NCI-H748 treated with DMSO at 0.1 percent for 48 hours (cell line): ENCODE measurements at regions not wholly inside any gene's neighbourhood (a gene's known extent, or its start where the extent isn't known, plus 50 kb on each side); places are given as distances from the start of the nearest gene placed in this dataset.

Experiments used
- DNase-seq: peaks from one replicate; lab custom pipeline; 2025; lab: John Stamatoyannopoulos, UW

DNA sequence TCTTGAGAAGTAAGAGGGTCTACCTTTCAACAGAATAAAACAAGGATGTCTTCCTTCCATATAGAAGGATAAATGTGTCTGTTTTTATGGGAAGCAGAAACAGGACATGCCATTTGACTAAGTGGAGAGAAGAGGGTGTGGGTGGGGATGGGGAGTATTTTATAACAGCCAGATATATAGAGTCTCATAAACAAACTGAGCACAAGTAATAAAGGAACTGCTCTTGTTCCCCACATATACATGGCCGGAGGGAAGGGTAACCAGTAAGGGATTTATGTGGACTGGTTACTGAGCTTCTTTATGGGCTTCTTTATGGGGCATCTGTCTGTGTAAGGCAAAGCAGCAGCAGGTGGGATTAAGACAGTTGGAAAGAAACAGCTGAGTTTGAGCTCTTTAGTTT, 558.1 kb downstream of the REEP3 start:
- DNase-seq, result no peak

DNA sequence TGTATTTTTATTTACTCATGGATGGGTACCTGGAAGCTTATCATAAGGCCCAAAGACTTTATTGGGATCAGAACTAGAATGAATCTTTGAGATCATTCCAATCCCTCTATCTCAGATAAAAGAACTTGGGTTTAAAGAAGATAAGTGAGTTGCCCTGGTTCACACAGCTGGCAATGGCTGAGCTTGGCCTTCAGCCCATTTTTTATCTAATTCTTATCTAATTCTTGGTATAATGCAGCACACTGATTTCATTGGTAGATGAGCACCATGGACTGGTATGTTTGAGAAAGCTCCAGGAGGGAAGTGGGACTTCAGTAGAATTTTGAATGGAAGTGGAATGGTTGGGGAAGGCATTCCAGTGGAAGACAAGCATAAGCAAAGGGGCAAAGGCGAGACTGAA, 558.9 kb downstream of the REEP3 start:
- no peak for DNase-seq

DNA sequence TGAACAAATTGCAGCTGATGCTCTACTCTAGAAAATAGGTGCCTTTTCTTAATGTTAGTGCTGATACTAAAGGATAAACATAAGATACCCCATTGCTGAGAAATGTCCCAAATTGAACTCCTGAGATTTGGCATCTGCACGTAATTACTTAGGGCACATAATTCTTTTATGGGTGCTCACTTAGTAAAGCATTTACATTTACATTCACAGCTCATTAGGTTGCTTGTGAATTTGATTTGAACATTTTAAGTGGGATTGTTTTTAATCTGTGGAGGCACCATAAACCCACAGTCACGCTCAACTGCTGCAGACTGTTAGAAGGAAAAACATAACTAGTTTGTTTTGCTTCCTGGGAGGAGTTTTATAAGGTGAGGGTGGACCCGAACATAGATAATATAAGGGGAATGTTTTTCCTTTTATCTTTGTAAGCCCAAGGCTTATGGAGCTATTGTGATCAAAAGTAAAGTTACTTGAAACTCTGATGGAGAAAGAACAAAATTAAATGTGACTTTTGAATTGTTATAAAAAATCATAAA, 560.8 kb downstream of the REEP3 start:
- no peak for DNase-seq

DNA sequence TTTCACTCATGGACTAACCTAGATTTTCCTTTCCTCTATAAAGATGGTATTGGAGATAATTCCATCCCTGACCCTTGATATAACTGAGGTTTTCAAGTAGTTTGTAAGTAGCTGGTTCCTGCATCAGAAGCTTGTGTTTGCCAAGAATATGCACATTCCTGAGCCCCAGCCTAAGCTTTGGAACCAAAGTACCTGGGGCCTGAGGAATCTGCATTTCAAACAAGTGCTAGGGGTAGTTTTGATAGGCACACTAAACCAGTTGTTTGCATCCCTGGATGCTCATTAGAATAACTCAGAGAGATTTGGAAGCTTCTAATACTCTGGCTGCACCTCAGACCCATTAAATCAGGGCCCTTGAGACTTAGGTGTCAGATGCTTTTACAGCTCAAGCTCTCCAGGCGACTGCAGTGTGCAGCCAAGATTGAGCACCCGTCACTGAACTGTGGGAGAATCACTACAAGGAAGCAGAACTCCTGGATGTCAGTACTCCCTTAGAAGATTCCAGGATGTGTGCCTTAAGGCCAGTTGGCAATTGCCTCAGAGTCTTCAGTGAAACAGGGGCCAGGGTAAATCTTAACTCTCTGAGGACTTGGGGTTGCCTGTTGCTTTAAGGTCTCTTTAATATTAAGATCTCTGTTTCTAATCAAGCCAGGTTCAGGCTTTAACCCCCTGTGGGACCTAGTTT, 565.0 kb downstream of the REEP3 start:
- DNase-seq, result no peak

DNA sequence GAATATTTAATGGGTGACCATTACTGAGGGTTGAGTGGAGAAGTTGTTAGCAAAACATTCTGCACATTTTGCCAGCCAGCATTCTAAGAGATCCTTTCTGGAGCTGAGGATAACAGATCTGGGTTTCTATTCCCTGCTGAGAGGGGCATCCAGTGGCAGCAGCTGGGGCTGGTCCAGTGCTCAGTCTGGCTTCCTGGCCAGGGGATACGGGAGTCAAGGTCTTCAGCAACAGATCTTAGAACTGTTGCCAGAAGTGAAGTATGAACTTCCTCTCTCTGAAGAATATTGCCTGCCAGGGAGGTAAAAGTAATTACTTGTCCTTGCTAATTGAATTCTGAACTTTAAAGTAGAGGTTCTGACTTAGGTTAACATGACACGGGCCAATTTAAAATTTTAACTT, 568.4 kb downstream of the REEP3 start:
- DNase-seq, result no peak

DNA sequence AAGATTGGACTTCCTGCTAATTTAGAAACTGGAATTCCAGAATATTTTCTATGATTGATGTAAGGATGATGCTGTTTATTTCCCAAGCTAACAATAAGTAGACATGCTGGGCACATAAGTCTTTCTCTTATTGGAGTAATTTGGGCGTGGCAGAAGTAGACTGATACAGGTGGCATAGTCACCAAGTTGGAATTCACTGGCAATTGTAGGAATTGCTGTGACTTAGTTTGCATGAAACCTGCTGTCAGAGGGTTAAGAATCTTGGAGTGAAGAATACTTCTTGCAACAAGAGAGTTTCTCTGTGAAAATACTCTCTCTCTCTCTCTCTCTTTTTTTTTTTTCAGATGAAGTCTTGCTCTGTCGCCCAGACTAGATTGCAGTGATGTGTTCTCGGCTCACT, 569.7 kb downstream of the REEP3 start:
- no peak for DNase-seq

DNA sequence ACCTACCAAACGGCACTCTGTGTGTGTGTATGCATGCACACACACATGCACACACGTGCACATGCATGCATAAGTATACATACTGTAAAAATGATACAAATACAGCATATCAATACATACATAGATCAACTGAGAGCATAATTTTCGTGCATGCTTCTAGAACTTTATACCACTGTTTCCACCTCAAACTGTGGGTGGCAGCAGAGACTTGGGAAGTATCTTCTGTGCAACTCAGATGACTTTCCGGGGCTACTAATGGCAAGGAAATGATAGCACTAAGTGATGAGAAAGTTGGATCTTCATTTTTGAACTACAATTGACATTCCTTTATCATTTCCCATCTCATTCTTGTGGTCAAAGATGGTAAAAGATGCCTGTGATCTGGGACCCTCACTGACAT, 570.7 kb downstream of the REEP3 start:
- DNase-seq, result no peak

DNA sequence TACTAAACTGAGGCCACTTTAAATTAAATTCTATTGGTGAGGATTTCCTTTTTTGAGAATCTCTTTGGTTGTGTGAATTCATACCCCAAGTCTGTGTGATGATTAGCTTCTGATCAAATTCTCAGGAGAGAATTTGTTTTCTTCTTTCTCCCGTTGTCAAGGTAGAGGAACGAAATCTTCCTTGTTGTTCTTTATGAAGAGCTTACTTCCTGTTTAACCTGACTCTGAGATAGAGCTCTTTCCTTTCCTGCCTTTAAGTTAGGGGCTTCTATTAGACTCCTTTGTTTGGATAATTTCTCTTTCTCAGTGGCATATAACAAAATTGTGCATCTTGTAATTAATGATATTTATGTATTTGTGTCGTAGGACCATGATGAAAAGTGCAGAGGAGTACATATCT, 572.1 kb downstream of the REEP3 start:
- no peak for DNase-seq

DNA sequence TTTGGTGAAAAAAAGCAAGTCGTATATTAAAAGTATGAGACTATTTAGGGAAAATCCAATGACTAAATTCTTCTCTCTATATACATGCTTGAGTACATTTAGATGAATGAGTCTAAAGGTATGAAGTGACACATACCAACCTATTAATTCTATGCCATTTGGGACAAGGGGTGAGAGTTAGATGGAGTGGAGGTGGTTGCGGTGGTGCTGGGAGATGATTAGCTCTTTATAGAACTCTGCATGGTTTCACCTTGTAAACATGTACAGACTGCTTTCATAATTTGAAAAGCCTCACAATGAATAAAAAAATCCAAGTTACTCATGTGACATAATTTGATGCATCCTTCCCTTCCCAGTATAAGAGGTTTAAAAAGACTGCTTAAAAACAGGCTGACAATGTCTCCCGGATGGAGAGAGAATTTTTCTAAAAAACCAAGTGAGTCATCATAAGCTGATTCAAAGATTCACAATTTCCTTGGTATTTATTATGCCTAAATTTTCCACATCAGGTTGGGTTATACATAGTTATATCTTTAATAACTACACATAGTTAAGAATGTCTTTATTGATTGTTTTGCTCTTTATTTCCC, 572.8 kb downstream of the REEP3 start:
- DNase-seq, result no peak

DNA sequence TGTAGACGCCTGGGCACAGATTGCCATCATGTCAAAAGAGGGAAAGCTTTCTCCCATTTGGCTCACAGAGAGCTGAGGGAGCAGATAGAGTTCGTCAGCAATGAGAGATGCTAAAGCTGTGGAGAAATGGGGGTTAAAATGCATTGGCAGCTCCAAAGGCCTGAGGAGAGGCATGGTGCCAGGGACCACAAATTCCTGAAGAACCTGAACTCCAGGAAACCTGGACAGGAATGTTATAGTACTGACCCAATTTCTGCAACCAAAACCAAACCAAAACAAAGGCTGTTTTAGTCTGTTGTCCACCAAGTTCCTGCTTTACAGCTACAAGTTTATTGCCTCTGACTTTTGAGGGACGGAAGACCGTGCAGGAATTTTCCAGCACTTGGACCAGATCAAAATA, 575.7 kb downstream of the REEP3 start:
- no peak for DNase-seq

DNA sequence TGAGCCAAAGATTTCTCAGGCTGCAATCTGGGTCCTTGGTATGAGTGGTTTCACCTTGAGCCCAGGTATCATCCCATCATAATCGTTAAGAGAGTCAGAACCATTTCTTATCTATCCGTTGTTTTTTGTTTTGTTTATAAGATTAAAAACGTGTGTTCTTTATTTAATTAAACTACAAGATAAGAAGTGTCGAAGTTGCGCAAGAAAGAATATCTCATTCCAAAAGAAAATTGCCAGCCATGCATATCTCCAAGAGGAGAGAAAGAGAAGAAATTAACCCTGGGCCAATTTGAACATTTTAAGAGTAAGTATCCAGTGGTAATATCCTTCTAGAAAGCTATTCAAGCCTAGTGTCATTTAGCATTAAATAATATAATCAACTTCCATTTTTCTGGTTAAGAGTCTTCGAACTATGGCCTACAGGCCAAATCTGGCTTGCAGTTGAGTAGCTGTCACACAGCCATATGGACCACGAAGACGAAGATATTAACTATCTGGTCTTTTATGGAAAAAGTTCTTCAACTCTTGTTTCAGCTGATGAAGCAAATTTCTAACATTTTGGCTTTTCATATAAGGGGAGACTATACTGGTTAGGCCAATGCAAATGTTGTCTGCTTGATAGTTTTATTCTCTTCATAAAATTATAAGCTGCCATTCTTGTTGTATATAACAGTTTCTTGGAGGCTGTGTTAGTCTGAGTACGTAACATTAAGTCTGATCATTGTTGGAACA, 576.4 kb downstream of the REEP3 start:
- DNase-seq, result no peak

DNA sequence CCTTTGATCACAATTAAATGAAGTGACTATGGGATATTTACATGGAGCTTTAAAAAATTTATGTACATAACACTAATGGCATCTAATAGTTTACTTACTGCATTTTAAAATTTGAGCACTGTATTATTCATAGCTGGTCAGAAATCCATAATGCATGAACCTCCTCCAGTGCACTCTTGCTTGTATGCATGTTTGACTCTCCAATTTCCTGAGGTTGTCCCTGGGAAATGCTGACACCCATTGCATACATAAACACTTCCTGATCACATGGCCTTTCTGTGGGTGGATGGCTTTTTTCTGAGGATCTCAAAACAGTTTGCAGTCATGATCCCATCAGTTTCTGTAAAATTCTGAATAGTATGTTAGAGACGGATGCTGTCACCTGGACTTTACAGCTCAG, 577.8 kb downstream of the REEP3 start:
- DNase-seq, result no peak

DNA sequence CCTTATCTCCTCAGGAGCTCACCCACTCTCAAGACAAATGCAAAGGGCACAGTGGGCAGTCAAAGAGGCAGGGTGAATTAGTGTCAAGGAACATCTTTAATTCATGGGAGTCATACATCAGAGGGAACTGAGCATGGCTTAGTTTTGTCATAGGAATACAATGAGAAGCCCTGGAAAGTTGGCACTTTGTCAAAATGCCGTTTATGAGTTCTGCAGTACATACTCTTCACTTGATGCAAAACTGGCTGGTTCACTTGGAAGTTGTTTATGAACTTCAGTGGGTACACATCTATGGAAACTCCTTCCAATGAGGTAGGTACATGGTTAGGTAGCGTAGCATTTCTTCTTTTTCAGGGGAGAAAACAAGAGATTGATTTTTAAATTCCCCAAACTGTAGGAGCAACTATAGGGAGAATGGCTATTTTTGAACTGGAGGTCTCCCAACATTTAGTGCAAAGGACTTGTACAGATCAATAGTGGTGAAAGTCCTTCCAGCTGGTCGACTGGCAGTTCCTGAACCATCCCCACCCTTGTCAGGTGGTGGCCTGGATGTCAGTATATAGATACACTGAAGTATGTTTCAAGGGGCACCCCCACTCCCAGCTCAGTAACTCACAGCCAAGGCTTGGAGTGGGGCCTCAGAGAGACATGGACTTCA, 580.5 kb downstream of the REEP3 start:
- no peak for DNase-seq

DNA sequence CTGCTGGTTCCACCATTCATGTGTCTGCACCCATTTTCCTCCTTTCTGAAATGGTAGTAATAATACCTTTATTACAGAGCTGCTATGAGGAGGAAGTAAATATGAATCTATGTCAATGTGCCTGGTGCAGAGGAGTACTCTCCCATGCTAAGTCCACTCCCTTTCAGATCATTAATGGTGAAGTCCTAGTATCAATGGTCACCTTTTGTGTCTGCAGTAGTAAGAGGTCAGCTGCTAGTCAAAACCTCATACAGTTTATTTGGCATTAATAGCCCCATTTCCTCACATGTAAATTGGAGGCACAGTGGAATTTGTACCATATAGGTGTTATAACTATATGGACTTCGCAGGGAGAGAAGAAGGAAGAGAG, 581.0 kb downstream of the REEP3 start:
- no peak for DNase-seq

DNA sequence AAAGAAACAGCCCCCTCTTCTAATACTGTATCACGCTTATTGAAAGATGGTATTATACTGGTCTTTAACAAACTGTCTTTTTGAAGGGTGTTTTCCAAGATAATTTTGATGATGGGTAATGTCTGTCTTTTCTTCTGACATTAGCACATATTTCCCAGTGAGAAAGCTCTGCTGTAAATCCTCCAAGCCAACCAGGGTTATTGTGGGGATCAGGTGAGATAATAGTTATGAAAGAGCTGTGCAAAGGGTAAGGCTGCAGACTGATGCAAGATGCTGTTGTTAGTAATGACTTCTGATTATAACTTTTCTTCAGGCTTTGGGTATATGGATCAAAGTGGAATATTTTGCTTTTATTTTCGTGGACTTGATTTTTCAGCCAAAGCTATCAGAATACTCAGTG, 581.7 kb downstream of the REEP3 start:
- DNase-seq, result no peak

DNA sequence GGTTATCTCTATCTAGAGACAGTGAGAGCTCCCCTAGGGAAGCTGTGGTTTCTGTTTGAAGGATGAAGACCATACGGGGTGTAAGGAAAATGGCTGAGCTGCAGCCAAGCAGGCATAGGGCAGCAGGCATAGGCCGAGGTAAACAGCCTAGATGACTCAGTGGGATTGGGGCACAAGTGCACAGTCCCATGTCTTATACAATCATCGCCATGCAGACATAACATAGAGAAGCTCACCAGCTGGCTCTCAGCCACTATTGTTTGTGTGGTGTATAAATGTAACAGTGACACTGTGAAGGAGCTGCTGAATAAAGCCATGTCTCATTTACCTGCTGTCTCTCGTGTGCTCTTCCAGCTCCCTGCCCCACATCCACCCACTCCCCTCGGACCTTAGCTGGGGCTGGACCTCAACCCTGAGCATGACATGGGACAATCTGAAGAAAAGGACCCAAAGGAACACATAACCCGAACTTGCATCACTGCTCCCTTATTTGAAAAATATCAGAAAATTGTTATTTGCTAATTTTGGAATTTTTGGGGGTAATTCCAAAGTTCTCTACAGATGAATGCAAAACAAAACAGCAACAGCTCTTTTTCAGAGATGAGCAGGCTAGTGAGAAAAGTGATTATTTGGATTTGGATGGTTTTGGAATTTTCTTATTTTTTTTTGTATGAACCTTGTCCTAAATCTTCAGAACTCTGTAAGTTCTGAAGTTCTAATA, 582.7 kb downstream of the REEP3 start:
- no peak for DNase-seq

DNA sequence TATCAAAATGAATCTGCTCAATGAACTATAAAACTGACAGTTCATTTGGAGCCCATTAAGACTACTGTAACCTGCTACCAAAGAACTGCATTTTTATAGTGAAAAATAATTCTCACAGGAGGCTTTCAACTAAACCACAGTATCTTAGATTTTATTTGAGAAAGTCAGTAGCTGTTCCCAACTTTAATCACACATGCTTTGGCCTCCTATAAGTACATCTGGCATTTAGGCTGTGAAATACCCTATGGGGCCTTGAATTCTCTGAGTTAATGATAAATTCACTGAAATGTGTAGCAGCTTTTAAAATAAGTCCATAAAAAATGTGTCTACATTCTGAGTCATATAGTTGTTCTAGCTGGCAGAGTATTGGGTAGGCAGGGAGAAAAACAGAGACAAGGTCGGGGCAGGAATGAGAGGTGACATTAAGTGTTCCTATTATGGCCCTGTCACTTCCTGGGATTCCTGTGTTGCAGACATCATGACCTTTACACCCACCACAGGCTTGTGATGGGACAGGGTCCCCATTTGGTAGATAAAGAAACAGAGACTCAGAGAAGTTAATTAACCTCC, 588.8 kb downstream of the REEP3 start:
- DNase-seq, result no peak

DNA sequence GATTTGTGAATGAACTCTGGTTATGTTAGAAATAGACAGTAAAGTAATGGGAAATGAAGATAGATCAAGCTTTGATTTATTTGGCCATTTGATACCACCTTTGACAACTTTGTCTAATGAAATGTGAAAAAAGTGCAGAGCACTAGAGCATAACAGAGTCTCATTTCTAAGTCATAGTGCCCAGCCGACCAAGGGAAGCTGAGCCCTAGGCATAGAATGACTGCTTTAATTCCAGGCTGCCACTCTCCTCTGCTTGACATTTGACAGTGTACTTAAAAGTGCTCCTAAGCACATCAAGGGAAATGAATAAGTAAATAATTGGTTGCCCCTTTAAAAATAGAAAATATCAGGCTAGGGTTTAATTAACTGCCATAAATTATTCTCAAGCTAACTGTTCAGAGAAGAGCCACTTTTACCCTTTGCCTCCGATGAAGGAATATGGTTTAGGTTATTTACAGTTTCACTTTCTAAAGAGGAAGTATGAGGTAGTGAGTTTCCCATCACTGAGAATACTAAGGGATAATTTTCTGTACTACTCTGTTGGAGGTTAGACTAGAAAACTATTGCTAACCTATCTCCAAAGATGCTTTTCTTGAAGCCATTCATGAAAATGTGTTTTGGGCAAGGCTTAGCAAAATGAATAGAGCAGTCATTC, 591.6 kb downstream of the REEP3 start:
- DNase-seq, result no peak

DNA sequence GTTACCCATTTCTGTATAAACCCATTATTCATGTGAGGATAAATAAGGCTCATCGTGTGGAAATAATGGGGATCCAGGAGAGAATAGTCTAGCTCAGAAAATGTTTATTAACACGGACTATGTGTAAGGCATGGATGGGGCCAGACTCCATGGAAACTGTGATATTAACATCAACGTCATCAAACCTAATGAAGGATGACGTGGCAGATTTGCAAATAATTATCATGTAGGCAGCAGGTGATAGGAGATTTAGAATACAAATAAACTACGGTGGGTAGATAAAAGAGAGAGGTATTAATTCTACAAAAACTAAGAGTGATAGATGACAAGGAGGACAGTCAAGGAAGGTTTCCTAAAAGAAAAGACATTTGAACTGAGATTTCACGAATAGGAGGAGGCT, 592.2 kb downstream of the REEP3 start:
- DNase-seq, result no peak

DNA sequence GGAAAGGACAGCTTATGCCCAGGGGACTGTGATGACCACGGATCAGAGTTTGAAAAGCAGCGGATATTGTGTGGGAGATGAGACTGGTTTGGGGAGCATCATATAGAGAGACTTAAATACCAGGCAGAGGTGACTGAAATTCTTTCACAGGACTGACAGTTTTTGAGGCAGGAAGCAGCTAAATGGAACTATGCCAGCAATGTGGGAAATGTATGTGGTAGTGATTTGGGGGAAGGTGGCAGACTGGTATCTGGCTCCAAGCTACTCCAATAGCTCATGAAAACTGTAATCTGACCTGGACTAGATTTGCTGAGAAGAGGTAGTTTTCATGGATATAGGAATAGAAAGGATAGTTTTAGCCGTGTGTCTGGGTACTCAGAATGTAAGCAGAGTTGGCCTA, 592.6 kb downstream of the REEP3 start:
- no peak for DNase-seq

DNA sequence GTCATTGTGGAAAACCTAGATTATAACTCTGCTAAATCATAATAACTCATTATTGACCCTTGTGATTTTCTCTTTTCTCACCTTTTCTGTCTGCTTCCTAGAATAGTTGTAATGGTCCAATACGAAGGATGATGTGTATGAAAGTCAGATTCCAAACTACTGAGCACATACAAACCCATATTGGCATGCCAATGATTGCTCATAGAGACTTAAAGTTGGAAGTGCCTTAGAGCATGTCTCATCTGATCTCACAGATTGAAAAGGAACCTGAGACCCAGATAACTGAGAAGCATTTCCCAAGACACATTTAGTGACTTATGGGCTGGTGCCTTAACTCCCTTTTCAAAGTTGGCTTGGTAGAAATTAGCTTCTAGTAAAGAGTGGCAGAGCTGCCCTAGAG, 594.3 kb downstream of the REEP3 start:
- no peak for DNase-seq
